Thyroid gland (tissue), 4 donors: ENCODE measurements at regions not wholly inside any gene's neighbourhood (a gene's known extent, or its start where the extent isn't known, plus 50 kb on each side); places are given as distances from the start of the nearest gene placed in this dataset.
A peak's percentile ranks its signal among the peaks of the same experiment; 100 is the strongest.

Experiments
- DNase-seq, 2 donors: peaks; one replicate each; pipeline ENCODE4 v3.0.0-alpha.2; 2019
- H3K27ac ChIP-seq, 3 donors: fragments of 200-600 bp; sonication (generic); 1 replicate in 2 of 3; 2 replicates in 1 of 3; pipeline ENCODE4 v1.5.1; 2016 to 2019; ENCODE audit warnings: mild to moderate bottlenecking in 1 of 3, moderate library complexity in 1 of 3
- H3K27me3 ChIP-seq: fragments of 200-600 bp; sonication (generic); one replicate; pipeline ENCODE4 v1.5.1; 2019
- H3K36me3 ChIP-seq, 2 donors: fragments of 200-600 bp; sonication (generic); one replicate each; pipeline ENCODE4 v1.5.1; 2016 to 2019
- H3K4me1 ChIP-seq, 2 donors: fragments of 200-600 bp; sonication (generic); one replicate each; pipeline ENCODE4 v1.5.1; 2017 to 2019
- H3K4me3 ChIP-seq, 3 donors: fragments of 200-600 bp; sonication (generic); replicated peaks in 1 of 3; 1 replicate in 2 of 3; 2 replicates in 1 of 3; pipeline ENCODE4 v1.5.1; 2016; ENCODE audit warnings: mild to moderate bottlenecking in 1 of 3
- H3K9me3 ChIP-seq: fragments of 200-600 bp; sonication (generic); one replicate; pipeline ENCODE4 v1.5.1; 2017
- POLR2A ChIP-seq, 2 donors: fragments of 450-650 bp; IDR thresholded peaks; one replicate each; pipeline ENCODE4 v1.6.1; 2017; ENCODE audit warnings: antibody characterized with exemption in 2 of 2, mild to moderate bottlenecking in 2 of 2, moderate library complexity in 1 of 2
- WGBS, 2 donors: methylation state at CpG; one replicate each; pipeline ENCODE4 v1.1.5; 2017; 5-methylcytosine and 5-hydroxymethylcytosine counted together
- intact Hi-C: fragments of 100-400 bp; cut with DNase I; formaldehyde crosslinking; loops from one replicate; pipeline ENCODE4 v1.15.1; 2023
- TF ChIP-seq, protein P1 (sequence below), 6 experiments: fragments of 200-600 bp in 3 of 6; fragments of 450-650 bp in 3 of 6; sonication (generic) in 3 of 6; IDR thresholded peaks; one replicate each; pipeline ENCODE4 v1.5.1; 2016 to 2019; ENCODE audit warnings: antibody characterized with exemption in 6 of 6, mild to moderate bottlenecking in 2 of 6, inconsistent platforms in 1 of 6, moderate library complexity in 1 of 6

DNA sequence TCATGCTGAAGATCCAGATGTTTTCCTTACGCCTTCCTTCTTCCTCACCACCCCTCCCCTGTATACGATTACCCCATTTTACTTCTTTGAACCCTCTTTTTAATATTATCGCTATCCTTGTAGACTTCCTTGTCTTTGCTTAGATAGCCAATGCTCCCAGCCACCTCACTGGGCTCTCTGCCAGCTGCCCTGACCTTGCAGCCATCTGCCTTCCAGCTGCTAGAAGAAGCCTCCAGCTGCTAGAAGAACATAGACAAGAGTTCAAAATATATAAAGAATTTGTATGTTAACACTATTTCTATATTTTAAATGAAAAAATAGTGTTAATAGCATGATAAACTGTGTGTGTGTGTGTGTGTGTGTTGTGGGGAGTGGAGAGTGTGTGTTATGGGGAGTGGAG is 374.7 kb downstream of the ANKRD50 start:
- Histone ChIP-seq H3K36me3 (no peaks in the 10 kb centered on the region), H3K4me1 (no peaks in the 10 kb centered on the region), H3K9me3 (no peaks in the 10 kb centered on the region), H3K27me3 (no peaks in the 10 kb centered on the region), H3K4me3 (no peak overlapping the region), H3K27ac (no peak overlapping the region)
- intact Hi-C loops = no loop called here
- TF ChIP-seq POLR2A (IDR thresholded peaks at IDR 0.05) = no peak
- TF ChIP-seq, protein P1, sequence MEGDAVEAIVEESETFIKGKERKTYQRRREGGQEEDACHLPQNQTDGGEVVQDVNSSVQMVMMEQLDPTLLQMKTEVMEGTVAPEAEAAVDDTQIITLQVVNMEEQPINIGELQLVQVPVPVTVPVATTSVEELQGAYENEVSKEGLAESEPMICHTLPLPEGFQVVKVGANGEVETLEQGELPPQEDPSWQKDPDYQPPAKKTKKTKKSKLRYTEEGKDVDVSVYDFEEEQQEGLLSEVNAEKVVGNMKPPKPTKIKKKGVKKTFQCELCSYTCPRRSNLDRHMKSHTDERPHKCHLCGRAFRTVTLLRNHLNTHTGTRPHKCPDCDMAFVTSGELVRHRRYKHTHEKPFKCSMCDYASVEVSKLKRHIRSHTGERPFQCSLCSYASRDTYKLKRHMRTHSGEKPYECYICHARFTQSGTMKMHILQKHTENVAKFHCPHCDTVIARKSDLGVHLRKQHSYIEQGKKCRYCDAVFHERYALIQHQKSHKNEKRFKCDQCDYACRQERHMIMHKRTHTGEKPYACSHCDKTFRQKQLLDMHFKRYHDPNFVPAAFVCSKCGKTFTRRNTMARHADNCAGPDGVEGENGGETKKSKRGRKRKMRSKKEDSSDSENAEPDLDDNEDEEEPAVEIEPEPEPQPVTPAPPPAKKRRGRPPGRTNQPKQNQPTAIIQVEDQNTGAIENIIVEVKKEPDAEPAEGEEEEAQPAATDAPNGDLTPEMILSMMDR (IDR thresholded peaks at IDR 0.05) = no peak
- 68 to 69% methylated on average over 3 of the region's 3 CpGs for WGBS, 2 donors
- DNase-seq = peak; percentile 14 to 29

DNA sequence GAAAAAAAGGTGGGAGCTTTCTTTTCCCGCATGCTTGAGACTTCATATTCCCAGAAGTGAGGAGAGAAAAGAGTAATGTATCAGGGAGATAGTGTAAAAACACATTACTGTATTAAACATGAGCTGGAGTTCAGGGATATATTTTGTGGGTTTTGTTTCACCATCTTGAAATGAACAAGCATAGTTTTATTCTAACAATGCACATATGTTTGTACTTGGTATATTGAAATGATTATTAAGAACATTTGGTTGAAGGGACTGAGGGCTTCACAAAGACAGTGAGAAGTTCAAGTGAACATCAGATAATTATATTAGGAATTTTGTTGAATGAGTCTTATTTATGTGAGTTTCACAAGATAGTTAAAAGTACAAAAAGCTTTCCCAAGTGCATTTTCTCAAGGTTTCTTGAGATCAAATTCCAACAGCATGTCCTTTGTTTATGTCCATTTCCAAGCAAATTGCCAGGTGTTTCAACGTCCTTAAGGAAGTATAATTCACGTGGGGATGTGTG is 368.8 kb downstream of the ANKRD50 start:
- Histone ChIP-seq H3K4me3 (no peak overlapping the region), H3K9me3 (no peaks in the 10 kb centered on the region), H3K27me3 (no peaks in the 10 kb centered on the region), H3K27ac (no peak overlapping the region), H3K36me3 (no peaks in the 10 kb centered on the region), H3K4me1 (no peaks in the 10 kb centered on the region)
- no peak for DNase-seq
- intact Hi-C loops = no loop called here
- 68 to 71% methylated on average over 3 of the region's 3 CpGs for WGBS, 2 donors
- TF ChIP-seq, protein P1 (IDR thresholded peaks at IDR 0.05) = no peak
- TF ChIP-seq POLR2A (IDR thresholded peaks at IDR 0.05) = no peak

DNA sequence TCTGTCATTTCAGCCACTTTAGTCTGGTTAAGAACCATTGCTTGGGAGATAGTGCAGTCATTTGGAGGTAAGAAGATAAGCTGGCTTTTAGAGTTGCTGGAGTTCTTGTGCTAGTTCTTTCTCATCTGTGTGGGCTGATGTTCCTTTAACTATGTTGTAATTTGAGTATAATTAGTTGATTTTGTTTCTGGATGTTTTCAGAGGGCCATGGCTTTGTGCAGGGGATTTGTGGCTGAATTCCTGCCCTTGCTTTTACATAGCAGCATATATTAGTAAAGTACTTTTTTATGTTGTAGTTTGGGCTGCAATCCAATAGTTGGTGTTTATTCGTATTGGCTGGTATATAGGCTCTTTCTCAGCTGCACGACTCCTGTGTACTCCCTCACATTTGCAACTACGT is 339.6 kb downstream of the ANKRD50 start:
- H3K4me1 ChIP-seq = no peaks in the 10 kb centered on the region
- no peaks in the 10 kb centered on the region for H3K27me3 ChIP-seq
- H3K9me3 ChIP-seq = no peaks in the 10 kb centered on the region
- intact Hi-C loops = no loop called here
- DNase-seq = no peak
- 73 to 79% methylated on average over 3 of the region's 3 CpGs for WGBS, 2 donors
- H3K36me3 ChIP-seq = no peaks in the 10 kb centered on the region
- no peak overlapping the region for H3K4me3 ChIP-seq
- TF ChIP-seq POLR2A (IDR thresholded peaks at IDR 0.05) = no peak
- TF ChIP-seq, protein P1 (IDR thresholded peaks at IDR 0.05) = no peak
- H3K27ac ChIP-seq = no peak overlapping the region

DNA sequence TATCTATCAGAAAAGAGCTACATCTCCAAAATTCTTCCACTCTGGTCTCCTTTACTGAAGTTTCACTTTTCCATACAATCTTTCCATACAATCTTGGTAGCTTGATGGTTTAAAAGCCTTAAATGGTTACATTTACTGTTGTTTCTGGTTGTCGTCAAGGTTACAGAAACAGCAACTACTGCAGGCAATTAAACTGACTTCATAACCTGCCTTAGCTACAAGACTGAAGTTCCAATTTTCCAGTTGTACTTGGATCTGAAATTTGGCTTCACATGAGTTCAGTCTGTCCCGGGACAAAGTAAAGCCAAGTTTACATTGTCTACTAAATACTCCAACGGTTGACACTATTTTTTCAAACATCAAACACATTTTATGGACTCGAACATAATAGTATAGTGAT is 326.4 kb downstream of the ANKRD50 start:
- 60 to 81% methylated on average over 4 of the region's 4 CpGs for WGBS, 2 donors
- DNase-seq = no peak
- H3K36me3 ChIP-seq = no peaks in the 10 kb centered on the region
- intact Hi-C loops = no loop called here
- no peaks in the 10 kb centered on the region for H3K9me3 ChIP-seq
- no peak overlapping the region for H3K4me3 ChIP-seq
- no peaks in the 10 kb centered on the region for H3K4me1 ChIP-seq
- TF ChIP-seq, protein P1 (IDR thresholded peaks at IDR 0.05) = no peak
- no peak for TF ChIP-seq POLR2A (IDR thresholded peaks at IDR 0.05)
- no peaks in the 10 kb centered on the region for H3K27me3 ChIP-seq
- H3K27ac ChIP-seq = no peak overlapping the region

DNA sequence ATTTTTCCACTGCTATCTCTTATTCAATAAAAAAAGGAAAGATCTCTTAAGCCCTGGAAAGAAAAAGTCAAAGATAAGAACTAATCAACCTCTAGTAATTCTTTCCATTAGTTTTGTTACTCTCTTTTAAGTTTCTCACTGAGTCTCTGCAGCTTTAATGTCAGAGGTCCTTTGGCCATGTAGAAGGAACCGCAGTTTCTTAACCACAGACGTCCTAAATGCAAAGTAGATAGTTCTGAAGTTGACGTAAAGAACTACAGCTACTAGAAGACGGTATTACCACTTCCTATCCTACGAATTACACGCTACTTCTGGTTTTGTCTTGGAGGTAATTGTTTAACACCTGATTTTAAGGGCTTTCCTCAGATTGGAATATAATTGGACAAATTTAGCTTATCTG is 325.9 kb downstream of the ANKRD50 start:
- Histone ChIP-seq H3K4me3 (no peak overlapping the region), H3K9me3 (no peaks in the 10 kb centered on the region), H3K27ac (no peak overlapping the region), H3K27me3 (no peaks in the 10 kb centered on the region), H3K4me1 (no peaks in the 10 kb centered on the region), H3K36me3 (no peaks in the 10 kb centered on the region)
- no peak for DNase-seq
- intact Hi-C loops = no loop called here
- TF ChIP-seq, protein P1 (IDR thresholded peaks at IDR 0.05) = no peak
- TF ChIP-seq POLR2A (IDR thresholded peaks at IDR 0.05) = no peak
- WGBS, 2 donors = 82 to 89% methylated on average over 6 of the region's 6 CpGs
